Mesothelial cell of epicardium (in vitro differentiated cells): ENCODE measurements at regions not wholly inside any gene's neighbourhood (a gene's known extent, or its start where the extent isn't known, plus 50 kb on each side); places are given as distances from the start of the nearest gene placed in this dataset.

Source experiments
- DNase-seq, 2 experiments: peaks; one replicate each; pipeline ENCODE4 v3.0.0; 2021; ENCODE audit warnings: low spot score in 2 of 2; ENCODE audit not compliant: unreplicated experiment in 2 of 2
- H3K27ac Mint-ChIP-seq: 2 replicates; pipeline ENCODE4 v1.8.0; 2021; ENCODE audit warnings: mixed read lengths
- H3K27me3 Mint-ChIP-seq: 2 replicates; pipeline ENCODE4 v1.8.0; 2021; ENCODE audit warnings: low read depth, mixed read lengths
- H3K36me3 Mint-ChIP-seq: 2 replicates; pipeline ENCODE4 v1.8.0; 2021; ENCODE audit warnings: mixed read lengths
- H3K4me1 Mint-ChIP-seq: 2 replicates; pipeline ENCODE4 v1.8.0; 2021; ENCODE audit warnings: mixed read lengths
- H3K4me3 Mint-ChIP-seq: 2 replicates; pipeline ENCODE4 v1.8.0; 2021; ENCODE audit warnings: mild to moderate bottlenecking, moderate library complexity, mixed read lengths
- H3K9me3 Mint-ChIP-seq: 2 replicates; pipeline ENCODE4 v1.8.0; 2021; ENCODE audit warnings: mixed read lengths
- CTCF ChIP-seq: fragments of 200-600 bp; sonication (generic); IDR thresholded peaks from one replicate; pipeline ENCODE4 v1.5.0; 2021; ENCODE audit warnings: antibody characterized with exemption; ENCODE audit not compliant: unreplicated experiment

GRCh38 chr4:143773998-143774895, 73.8 kb upstream of the FREM3 start:
- no peak for DNase-seq

DNA sequence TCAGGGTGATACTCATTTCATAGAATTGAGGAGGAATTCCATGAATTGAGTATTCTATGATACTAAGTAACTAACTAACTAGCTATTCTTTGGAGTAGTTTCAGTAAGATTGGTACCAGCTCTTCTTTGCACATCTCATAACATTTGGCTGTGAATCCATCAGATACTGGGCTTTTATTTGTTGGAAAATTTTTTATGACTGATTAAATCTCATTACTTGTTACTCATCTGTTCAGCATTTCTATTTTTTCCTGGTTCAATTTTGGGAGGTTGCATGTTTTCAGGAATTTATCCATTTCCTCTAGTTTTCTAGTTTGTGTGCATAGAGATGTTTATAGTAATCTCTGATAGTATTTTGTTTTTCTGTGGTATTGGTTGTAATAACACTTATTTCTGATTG, 70.8 kb upstream of the FREM3 start:
- H3K27me3 Mint-ChIP-seq: peaks cover 52% of the 10 kb centered on the region
- no peak for TF ChIP-seq CTCF
- H3K4me1 Mint-ChIP-seq: no peaks in the 10 kb centered on the region
- no peak overlapping the region for H3K27ac Mint-ChIP-seq
- H3K4me3 Mint-ChIP-seq: no peak overlapping the region
- no peak for DNase-seq
- H3K9me3 Mint-ChIP-seq: peaks cover 8% of the 10 kb centered on the region
- no peaks in the 10 kb centered on the region for H3K36me3 Mint-ChIP-seq

More at GRCh38 chr4:143773998-143774895, 73.8 kb upstream of the FREM3 start:
- Mint-ChIP-seq H3K36me3 (no peaks in the 10 kb centered on the region), H3K4me3 (no peak overlapping the region), H3K9me3 (peaks cover 8% of the 10 kb centered on the region), H3K27me3 (peaks cover 50% of the 10 kb centered on the region), H3K4me1 (no peaks in the 10 kb centered on the region), H3K27ac (no peak overlapping the region)
- TF ChIP-seq CTCF: peak; percentile 74

DNA sequence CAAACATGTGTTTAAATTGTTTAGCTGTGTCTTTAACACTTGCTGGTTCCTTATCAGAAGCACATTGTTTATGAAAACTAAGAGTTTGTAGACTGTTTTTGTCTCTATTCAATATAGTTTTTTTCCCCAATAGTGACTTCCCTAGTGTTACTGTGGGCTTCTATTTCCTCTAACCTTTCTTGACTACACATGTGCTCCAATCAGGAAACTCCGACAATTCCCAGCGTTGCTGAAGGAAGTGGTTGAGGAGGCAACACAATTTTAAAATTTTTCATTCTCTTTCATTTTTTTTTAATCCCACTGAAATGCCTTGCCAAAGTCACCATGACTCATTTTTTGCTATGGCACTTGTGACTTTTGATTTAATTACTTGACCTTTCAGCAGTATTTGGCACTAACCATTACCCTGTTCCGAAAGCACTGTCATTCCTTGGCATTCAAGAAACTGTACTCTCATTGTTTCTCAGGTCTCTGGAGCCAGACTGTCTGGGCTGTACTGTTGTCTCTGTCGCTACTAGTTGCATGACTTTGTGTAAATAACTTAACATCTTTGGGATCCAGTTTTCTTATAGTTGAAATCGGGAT, 67.6 kb upstream of the FREM3 start:
- no peak for TF ChIP-seq CTCF
- Mint-ChIP-seq H3K4me1 (no peaks in the 10 kb centered on the region), H3K9me3 (peaks cover 2% of the 10 kb centered on the region), H3K4me3 (no peak overlapping the region), H3K27ac (no peak overlapping the region), H3K27me3 (peaks cover 46% of the 10 kb centered on the region), H3K36me3 (no peaks in the 10 kb centered on the region)
- DNase-seq: no peak

DNA sequence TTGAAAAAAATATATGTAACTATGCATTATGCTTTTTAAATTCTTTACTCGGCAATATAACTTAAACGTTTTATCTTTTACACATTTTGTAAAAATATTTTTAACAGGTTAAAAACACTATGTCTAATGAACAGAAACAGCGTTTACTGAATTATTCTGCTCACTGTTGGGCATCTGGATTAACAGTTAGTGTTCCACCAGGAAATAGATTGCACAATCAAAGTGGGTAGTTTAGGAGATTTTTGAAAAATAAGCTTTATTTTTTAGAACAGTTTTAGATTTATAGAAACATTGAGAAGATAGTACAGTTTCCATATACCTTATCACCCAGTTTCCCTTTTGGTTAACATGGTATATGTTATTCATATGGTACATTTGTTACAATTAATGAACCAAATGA, 63.1 kb upstream of the FREM3 start:
- no peaks in the 10 kb centered on the region for H3K9me3 Mint-ChIP-seq
- H3K4me3 Mint-ChIP-seq: no peak overlapping the region
- no peak for TF ChIP-seq CTCF
- H3K36me3 Mint-ChIP-seq: no peaks in the 10 kb centered on the region
- H3K27ac Mint-ChIP-seq: no peak overlapping the region
- no peak for DNase-seq
- H3K27me3 Mint-ChIP-seq: peaks cover 32% of the 10 kb centered on the region
- no peaks in the 10 kb centered on the region for H3K4me1 Mint-ChIP-seq

DNA sequence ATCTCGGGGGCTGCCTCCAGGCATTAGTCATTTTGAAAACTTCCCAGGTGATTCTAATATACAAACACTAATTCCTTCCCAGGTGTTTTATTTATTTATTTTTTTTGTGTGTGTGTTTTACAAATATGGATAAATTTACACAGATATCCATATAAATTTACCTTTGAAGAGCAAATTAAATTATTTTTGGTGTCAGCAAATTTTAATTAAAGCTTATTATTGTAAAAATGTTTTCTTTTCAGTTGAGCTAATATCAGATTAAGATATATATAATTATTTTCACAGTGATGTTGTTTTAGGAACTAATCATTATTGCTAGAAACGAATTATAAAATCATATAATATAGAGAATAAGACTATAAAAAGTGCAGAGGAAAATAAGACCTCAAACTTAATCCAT, 62.0 kb upstream of the FREM3 start:
- Mint-ChIP-seq H3K27me3 (peaks cover 30% of the 10 kb centered on the region), H3K27ac (no peak overlapping the region), H3K4me3 (no peak overlapping the region), H3K36me3 (no peaks in the 10 kb centered on the region), H3K4me1 (no peaks in the 10 kb centered on the region), H3K9me3 (no peaks in the 10 kb centered on the region)
- no peak for DNase-seq
- TF ChIP-seq CTCF: no peak
